ENCODE measurements at regions not wholly inside any gene's neighbourhood (a gene's known extent, or its start where the extent isn't known, plus 50 kb on each side); places are given as distances from the start of the nearest gene placed in this dataset.

GRCh38 chr18:53701697-53702096 lies 522.8 kb downstream of the MBD2 start:
- no peak for DNase-seq (ENCODE audit: low spot score)
- intact Hi-C loops (cut with DNase I): loop anchor here (5.0 kb wide), 1 partner anchor 341 kb away; no protein-coding TSS in a partner anchor

- no peak for DNase-seq (ENCODE audit: low spot score)
- intact Hi-C loops (cut with DNase I): loop anchor here (2.0 kb wide), 1 partner anchor 420 kb away; no protein-coding TSS in a partner anchor
These were observed 525.6 kb downstream of the MBD2 start for GRCh38 chr18:53698907-53699306.

- DNase-seq (ENCODE audit: low spot score): no peak
- intact Hi-C loops (cut with DNase I): no loop called here
These were observed 534.6 kb downstream of the MBD2 start for GRCh38 chr18:53689886-53690285.

GRCh38 chr18:53686965-53687364 lies 537.5 kb downstream of the MBD2 start:
- intact Hi-C loops (cut with DNase I): no loop called here
- no peak for DNase-seq (ENCODE audit: low spot score)

- DNase-seq (ENCODE audit: low spot score): no peak
- intact Hi-C loops (cut with DNase I): no loop called here
These were observed 541.7 kb downstream of the MBD2 start for GRCh38 chr18:53682796-53683195.

- no peak for DNase-seq (ENCODE audit: low spot score)
- intact Hi-C loops (cut with DNase I): no loop called here
These were observed 547.0 kb downstream of the MBD2 start for GRCh38 chr18:53677480-53677879.

GRCh38 chr18:53665701-53666100 lies 558.8 kb downstream of the MBD2 start:
- intact Hi-C loops (cut with DNase I): no loop called here

GRCh38 chr18:53664575-53664974 lies 559.9 kb downstream of the MBD2 start:
- DNase-seq (ENCODE audit: low spot score): no peak
- intact Hi-C loops (cut with DNase I): no loop called here

More at GRCh38 chr18:53665701-53666100, 558.8 kb downstream of the MBD2 start:
- no peak for DNase-seq (ENCODE audit: low spot score)

- DNase-seq (ENCODE audit: low spot score): no peak
- intact Hi-C loops (cut with DNase I): no loop called here
These were observed 564.2 kb downstream of the MBD2 start for GRCh38 chr18:53660306-53660705.

GRCh38 chr18:53657257-53657656 lies 567.2 kb downstream of the MBD2 start:
- no peak for DNase-seq (ENCODE audit: low spot score)
- intact Hi-C loops (cut with DNase I): no loop called here

- DNase-seq (ENCODE audit: low spot score): no peak
- intact Hi-C loops (cut with DNase I): no loop called here
These were observed 574.8 kb downstream of the MBD2 start for GRCh38 chr18:53649621-53650020.

- intact Hi-C loops (cut with DNase I): no loop called here
- DNase-seq (ENCODE audit: low spot score): no peak
These were observed 579.5 kb downstream of the MBD2 start for GRCh38 chr18:53644799-53645471.

- no peak for DNase-seq (ENCODE audit: low spot score)
- intact Hi-C loops (cut with DNase I): no loop called here
These were observed 584.8 kb downstream of the MBD2 start for GRCh38 chr18:53639687-53640086.

GRCh38 chr18:53629337-53629736 lies 595.1 kb downstream of the MBD2 start:
- intact Hi-C loops (cut with DNase I): no loop called here
- no peak for DNase-seq (ENCODE audit: low spot score)

GRCh38 chr18:53625997-53626599 lies 598.4 kb downstream of the MBD2 start:
- DNase-seq (ENCODE audit: low spot score): no peak
- intact Hi-C loops (cut with DNase I): no loop called here

- DNase-seq (ENCODE audit: low spot score): no peak
- intact Hi-C loops (cut with DNase I): no loop called here
These were observed 613.5 kb downstream of the MBD2 start for GRCh38 chr18:53610957-53611356.

GRCh38 chr18:53606792-53607191 lies 617.7 kb downstream of the MBD2 start:
- DNase-seq (ENCODE audit: low spot score): no peak
- intact Hi-C loops (cut with DNase I): no loop called here

GRCh38 chr18:53605198-53605597 lies 619.3 kb downstream of the MBD2 start:
- no peak for DNase-seq (ENCODE audit: low spot score)
- intact Hi-C loops (cut with DNase I): no loop called here

GRCh38 chr18:53603276-53603675 lies 621.2 kb downstream of the MBD2 start:
- no peak for DNase-seq (ENCODE audit: low spot score)
- intact Hi-C loops (cut with DNase I): no loop called here

- DNase-seq (ENCODE audit: low spot score): no peak
- intact Hi-C loops (cut with DNase I): no loop called here
These were observed 623.1 kb downstream of the MBD2 start for GRCh38 chr18:53601344-53601743.

GRCh38 chr18:53586923-53587322 lies 637.5 kb downstream of the MBD2 start:
- DNase-seq (ENCODE audit: low spot score): no peak
- intact Hi-C loops (cut with DNase I): no loop called here
